HG03064 (cell line): ENCODE measurements at regions not wholly inside any gene's neighbourhood (a gene's known extent, or its start where the extent isn't known, plus 50 kb on each side); places are given as distances from the start of the nearest gene placed in this dataset.
"Not testable (repeated sequence)": the region's sequence is repeated elsewhere in the genome, so short reads cannot be mapped to it uniquely, and the experiment has no call there.

ENCODE experiments used
- ATAC-seq: cut with Tn5 transposase; IDR thresholded peaks from one replicate; pipeline ENCODE4 v1.9.1; 2021; ENCODE audit warnings: low read depth; ENCODE audit not compliant: unreplicated experiment

DNA sequence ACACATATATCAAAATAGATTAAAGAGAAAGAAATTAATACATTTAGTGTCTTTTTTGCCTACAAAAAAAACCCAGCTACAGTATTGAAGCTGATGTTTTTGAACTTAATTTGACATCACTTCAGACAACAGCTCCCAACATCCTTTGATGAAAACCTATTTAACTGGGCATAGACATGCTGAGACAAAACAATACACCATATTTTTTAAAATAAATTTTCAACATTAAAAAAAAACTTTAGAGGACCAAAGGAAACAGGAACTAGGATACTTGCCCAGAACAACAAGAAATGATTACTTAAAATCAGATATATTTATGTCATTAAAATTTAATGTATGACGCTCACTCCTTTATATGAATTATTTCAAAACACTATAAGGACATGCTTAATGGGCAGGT, 178.1 kb downstream of the MREG start:
- ATAC-seq = no peak

DNA sequence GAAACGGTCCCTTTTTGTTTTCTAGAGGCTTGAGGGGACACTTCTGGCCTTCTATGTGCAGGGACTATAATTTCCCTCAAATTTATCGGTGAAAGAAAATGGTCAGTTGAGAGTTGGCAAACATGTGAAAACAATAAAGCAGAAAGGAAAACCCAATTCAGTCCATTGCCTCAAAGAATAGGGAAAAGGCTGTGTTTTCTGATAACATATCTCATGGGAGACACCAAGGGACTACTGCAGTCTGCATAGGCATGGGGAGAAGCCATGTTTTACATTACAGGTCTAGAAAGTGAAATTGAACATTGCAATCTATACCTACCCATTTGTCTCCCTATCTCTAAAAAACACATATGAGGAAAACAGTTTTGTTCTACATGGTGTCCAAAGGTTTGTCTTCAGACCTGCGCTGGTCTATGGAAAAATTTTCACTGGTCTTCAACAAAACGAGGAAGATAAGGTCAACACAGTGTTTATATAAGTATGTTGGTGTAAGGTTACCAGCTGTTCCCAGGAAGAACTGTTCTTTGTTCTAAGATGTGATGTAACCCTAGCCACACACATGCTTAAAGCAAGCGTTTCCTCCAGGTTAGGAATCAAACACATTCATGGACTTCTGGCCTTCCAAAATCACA, 179.7 kb downstream of the MREG start:
- no peak for ATAC-seq

DNA sequence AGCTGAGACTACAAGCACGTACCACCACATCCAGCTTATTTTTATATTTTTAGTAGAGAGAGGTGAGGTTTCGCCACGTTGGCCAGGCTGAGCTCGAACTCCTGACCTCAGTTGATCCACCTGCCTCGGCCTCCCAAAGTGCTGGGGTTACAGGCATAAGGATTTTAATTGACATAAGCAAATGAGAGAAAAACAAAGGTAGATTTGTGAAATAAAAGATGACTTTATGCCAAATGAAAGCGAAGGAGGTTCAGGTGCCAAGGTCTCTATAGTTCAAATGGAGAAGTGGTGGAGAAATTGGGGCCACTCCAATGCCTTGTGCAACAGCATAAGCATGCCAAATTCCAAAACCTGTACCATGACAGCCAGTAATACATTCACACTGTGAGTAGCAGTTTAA, 180.6 kb downstream of the MREG start:
- ATAC-seq = no peak

DNA sequence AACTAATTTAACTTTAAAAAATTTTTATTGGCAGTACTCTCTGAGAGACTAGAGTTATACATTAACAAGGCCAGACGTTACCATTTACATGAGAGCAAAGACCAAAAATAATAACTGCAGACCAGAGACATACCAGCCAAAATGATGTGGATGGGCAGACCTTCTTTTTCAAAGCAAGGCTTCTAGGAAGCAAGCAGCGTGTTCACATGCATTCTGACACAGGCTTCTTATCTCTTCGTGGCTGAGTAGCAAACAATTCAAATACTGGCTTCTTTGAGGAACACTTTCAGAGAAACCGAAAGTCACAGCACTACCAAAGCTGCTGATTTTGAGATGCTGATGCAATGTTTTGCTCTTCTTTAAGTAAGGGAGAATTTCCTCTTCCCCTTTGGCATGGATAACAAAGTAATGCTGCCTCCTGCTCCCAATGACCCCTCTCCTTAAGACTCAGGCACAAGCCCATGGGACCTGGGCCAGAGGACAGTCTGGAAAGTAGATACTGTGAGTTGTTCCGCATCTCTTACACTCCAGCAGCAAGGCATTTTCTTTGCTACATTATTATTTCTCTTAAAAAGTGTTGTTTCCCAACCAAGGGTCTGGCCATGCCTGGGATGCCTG, 181.9 kb downstream of the MREG start:
- ATAC-seq = no peak

DNA sequence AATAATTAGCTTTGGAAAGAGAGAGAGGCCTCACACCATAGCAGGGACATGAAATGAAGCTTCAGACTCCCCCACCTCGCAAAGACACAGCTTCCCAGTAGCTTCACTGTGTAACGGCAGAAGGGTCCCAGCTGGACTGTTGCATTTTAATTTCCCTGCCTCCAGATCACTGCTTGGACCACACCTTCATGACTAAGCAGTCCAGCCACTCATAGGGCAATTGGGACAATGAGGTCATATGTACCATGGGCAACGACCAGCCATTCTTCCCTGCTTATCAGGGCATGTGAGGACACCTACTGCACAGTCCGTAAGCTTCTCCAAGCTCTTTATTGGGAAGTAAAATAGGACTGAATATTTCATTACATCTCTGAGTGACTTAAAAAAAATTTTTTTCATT, 183.0 kb downstream of the MREG start:
- no peak for ATAC-seq

DNA sequence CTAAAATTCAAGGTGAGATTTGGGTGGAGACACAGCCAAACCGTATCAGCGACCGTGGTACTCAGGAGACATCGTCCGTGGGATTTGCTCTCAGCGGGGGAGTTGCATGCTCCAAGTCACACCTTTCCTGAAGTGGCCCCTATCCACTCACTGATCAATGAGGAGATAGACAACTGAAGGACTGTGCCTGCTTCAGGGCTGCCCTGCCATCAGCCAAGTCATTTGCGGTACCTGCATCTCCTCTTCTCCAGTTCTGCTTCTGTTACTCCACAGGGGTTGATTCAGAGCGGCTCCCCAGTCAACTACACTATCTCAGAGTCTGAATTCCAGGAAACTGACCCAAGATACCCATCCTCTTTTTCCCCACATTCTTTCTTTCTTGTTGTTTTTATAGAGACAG, 184.1 kb downstream of the MREG start:
- ATAC-seq = no peak

DNA sequence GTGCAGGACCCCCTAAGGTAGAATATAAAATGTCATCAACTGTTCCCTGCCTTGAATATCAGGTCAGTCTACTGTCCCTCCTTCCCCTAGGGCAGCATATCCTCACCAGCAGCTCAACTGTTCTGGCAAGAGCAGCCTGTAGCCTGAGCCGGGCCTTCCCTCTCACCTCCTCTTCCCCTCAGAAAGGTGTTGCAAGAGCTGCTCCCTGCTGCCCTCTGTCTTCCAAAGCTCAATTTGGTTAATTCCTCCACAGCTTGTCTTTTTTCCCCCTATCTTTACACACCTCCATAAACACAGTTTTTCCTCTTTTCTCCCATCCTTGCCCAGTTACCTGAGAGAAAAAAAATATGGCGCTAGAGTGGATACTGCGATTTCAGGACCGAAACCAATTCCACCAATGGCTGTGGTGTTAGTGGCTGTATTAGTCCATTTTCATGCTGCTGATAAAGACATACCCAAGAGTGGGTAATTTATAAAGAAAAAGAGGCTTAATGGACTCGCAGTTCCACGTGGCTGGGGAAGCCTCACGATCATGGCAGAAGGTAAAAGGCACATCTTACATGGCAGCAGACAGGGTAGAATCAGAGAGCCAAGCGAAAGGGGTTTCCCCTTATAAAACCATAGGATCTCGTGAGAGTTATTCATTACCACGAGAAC, 184.7 kb downstream of the MREG start:
- ATAC-seq = no peak

DNA sequence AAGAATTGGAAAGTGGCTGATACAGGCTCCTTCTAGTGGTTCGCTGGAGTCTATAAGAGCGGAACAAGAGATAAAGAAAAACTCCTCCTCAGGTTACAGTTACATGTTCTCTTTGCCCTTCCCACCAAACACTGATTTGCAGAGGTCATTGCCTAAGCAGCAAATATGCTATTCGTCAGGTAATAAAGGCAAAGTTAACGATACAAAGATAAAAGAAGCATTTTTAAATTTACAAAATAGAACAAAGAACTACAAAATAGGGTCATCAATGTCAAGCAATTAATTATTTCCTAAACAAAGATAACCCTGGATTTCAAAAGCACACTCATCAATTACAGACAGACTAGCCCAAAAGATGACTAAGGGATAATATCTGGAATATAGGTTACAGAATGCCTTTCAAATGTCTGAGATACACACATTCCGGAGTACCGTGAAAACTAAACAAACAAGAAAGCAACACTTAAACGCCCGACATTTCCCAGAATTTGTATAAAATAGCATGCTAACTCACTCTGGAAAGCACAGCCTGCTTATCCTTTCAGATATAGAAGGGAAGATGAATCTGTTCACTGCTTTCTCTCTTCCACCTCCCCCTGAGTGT, 186.4 kb downstream of the MREG start:
- ATAC-seq = no peak

DNA sequence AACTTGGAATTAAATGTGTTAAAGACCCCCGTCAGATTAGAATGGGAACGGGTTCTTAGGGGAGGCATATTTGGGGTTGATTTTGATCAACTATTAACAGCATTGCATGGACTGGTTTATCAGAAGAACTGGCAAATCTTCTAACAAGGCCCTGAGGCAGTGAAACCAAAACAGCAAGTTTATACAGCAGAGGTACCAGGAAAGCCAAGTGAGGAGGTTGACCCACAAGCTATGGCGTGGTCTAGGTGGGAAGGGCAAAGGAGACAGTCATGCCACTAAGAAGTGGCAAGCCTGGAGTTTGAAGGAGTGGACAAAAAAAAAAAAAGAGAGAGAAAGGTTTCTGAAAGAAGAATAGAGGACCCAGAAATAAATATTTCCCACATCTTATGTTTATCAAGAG, 187.0 kb downstream of the MREG start:
- no peak for ATAC-seq

DNA sequence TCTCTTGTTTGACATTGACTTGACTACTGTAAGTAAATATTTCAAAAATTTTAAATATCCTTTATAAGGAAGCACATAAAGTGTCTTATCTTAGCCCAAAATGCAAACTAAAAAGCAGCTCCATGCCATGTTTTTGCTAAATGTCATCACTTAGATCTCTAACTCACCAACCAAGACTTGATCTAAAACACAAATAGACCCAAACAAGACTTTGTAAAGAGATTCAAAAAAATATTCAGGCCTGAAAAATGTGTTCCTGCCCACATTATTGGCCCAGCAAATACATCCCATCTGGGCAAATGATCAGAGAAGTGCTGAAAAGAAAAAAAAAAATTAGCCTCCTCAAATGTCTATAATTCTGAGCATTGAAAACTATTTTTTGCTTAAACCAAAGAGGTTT, 187.6 kb downstream of the MREG start:
- ATAC-seq = no peak

DNA sequence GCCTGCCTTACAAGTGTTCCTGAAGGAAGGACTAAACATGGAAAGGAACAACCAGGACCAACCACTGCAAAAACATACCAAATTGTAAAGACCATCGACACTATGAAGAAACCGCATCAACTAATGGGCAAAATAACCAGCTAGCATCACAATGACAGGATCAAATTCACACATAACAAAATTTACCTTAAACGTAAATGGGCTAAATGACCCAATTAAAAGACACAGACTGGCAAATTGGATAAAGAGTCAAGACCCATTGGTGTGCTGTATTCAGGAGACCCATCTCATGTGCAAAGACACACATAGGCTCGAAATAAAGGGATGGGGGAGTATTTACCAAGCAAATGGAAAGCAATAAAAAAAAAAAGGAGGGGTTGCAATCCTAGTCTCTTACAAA, 192.1 kb downstream of the MREG start:
- ATAC-seq = not testable (repeated sequence)

DNA sequence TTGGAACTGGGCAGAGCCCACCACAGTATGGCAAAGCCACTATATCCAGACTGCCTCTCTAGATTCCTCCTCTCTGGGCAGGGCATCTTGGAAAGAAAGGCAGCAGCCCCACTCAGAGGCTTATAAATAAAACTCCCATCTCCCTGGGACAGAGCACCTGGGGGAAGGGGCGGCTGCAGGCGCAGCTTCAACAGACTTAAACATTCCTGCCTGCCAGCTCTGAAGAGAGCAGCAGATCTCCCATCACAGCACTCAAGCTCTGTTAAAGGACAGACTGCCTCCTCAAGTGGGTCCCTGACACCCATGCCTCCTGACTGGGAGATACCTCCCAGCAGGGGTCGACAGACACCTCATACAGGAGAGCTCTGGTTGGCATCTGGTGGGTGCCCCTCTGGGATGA, 193.6 kb downstream of the MREG start:
- ATAC-seq = not testable (repeated sequence)

DNA sequence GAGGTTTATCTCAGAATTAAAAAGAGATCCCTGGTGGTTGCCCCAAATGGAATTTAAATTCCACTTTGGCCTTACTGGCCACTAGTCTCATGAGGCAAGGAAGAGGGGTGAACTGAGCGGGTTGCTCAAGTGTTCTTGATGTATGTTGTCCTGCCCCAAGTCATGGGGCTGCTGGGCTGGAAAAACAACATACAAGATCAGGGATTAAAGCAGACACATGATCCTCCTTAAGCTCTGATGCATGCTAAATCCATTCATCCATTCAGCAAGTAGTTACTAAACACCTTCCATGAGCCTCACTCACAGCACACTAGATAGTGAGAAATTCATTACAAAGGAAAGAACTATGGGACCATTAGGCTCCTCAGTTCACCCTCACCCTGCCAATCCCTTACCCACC, 196.3 kb downstream of the MREG start:
- ATAC-seq = no peak

DNA sequence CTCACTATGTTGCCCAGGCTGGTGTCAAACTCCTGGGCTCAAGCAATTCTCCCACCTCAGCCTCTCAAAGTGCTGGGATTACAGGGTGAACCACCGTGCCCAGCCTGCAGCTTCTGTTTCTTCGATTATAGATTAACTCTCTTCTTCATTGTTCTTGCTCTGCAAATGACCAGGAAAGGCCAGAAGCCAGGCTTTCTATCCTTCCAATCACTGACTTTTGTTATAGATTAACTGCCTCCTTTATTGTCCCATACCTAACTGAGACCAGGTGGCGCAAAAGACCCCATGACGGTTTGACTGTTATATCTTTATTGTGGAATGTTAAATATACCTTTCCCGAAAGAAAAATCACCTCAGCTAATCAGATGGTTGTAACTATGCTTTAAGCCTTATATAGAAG, 196.9 kb downstream of the MREG start:
- no peak for ATAC-seq

DNA sequence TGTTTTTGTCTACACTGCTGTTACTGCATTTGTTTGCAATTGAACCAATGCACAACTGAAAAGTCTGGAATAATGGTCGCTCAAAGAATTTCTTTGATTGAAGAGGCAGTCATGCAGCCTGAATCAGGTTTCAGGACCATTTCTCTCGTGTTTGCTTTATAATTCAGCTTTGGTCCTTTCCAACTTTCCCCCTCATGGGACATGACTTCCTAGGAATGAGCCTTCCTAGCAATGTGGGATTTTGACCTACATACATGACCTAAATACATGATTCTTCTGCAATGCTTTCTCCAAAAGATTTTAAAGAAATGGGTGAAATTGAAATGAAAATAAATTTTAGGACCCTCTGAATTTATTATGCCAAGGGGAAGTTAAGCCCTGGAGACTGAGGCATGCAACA, 197.4 kb downstream of the MREG start:
- no peak for ATAC-seq

DNA sequence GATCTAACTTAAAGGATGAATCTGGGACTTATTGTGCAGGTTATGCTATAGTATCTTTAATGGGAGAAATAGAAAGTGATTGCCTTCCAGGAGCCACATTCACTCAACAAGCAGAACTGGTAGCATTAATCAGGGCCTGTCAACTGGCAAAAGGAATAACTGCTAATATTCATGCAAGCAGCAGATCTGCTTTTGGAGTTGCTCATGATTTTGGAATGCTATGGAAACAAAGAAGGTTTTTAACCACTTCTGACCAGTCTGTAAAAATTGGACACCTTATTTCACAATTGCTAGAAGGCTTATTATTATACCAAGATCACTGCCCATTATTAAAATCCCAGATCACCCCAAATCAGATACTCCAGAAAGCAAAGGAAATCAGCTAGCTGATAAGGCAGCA, 200.4 kb downstream of the MREG start:
- ATAC-seq = no peak

DNA sequence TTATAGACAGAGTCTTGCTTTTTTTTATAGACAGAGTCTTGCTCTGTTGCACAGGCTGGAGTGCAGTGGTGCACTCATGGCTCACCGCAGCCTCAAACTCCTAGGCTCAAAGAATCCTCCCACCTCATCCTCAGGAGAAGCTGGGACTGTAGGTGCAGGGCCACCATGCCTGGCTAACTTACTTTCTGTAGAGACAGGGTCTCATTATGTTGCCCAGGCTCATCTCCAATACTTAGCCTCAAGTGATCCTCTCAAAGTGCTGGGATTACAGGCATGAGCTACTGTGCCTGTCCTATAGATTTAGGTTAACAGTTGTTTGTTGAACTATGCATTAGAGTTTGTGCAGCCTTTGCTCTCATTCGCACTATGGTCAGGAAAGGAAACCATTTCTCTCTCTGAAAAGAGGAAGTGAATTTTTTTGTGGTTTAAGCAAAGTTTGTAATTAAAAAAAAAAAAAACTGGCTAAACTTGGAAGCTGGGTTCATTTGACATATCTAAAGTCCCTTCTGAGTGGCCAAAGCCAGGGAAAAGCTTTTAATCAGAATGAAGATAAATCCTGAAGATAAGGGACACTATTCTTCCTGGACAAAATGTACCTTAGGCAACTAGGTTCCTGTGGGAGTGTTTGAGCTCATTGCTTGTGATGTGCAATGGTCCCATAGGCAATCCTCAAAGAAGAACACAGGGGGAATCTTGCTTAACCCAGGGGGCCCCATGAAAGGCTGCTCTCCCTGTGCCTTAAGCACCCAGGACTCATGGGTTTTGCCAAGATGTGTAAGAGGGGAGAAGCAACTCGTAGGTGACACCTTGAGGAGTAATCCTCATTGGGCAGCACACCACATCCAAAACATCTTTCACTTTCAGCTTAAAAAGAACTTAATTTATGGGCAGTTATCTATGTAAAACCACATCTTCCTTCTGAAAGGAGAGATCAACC, 201.7 kb downstream of the MREG start:
- peak; percentile 96 for ATAC-seq

DNA sequence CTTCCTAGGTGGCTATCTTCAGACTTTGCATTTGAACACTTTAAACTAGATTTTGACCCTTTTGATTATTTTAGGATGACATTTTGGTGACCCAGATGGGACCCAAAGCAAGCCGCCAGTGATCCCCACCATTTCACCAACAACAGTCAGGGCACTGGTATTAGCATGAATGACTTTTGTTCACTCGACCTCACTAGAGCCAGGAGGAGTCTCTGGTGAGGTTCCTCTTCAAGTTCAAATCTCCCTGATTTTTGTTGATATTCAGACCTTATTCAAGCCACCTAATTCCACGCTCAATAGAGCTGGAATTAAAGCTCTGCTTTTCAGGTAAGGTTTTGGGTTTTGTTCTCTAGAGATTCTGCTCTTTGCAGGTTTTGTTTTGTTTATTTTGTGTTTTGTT, 202.3 kb downstream of the MREG start:
- ATAC-seq = peak; percentile 42

DNA sequence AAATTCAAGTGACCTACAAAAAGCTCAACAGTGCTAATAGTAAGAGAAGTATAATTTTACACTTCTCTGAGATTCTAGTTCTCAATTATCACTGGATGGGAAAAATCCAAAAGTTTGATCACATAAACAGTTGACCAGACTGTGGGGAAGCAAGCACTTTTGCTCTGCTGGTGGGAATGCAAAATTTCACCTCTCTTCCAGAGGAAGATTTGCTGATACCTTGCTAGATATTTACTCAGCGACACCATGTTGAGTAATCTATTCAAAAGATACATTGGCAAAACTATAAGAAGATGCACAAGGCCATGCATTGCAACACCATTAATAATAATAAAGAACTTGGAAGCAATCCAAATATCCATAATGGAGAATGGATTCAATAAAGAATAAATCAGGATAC, 204.4 kb downstream of the MREG start:
- no peak for ATAC-seq

DNA sequence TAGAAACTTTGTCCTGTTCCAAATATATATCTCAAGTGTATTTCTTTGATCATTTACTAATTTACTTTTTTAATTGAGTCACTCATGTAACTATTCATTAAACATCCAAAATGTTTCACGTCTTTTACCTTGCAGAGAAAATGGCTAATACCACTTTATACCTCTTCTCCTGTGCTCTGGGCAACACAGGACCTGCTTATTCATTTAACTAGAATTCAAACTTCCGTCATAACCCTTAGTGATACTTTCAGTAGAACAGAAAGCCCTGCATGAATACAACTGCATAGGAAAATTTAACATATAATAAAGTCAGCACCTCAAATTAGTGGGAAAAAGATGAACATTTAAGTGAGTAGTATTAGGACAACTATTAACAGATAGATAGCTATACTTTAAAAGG, 205.2 kb downstream of the MREG start:
- no peak for ATAC-seq

DNA sequence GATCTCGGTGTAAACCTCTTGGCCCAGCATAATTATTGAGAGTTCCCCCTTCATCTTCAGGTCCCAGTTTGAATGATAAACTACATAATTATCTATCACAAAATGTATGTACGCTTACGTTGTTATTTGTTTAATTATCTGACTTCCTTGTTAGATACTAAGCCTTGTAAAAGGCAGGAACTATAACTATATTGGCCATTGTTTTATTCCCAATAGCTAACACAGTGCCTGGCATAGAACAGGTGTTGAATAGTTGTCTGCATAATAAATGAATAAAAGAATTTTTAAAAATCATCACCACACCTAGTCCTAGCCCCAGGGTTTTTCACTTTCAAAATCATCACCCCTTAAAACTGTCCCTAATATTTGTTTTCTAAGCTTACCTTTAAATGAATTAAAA, 207.9 kb downstream of the MREG start:
- ATAC-seq = no peak
